LHCN-M2 (cell line): ENCODE measurements at regions not wholly inside any gene's neighbourhood (a gene's known extent, or its start where the extent isn't known, plus 50 kb on each side); places are given as distances from the start of the nearest gene placed in this dataset.
A peak's percentile ranks its signal among the peaks of the same experiment; 100 is the strongest.

Source experiments
- DNase-seq: peaks from one replicate; pipeline ENCODE4 v3.0.0-alpha.2; 2012; ENCODE audit warnings: low read depth

GRCh38 chr1:55426619-55427018 lies 211.5 kb upstream of the USP24 start:
- DNase-seq, result no peak

- no peak for DNase-seq
Observed at GRCh38 chr1:55426156-55426555, 211.0 kb upstream of the USP24 start.

- no peak for DNase-seq
Observed at GRCh38 chr1:55425310-55425930, 210.3 kb upstream of the USP24 start.

GRCh38 chr1:55423376-55423775 lies 208.2 kb upstream of the USP24 start:
- no peak for DNase-seq

- no peak for DNase-seq
Observed at GRCh38 chr1:55420929-55421716, 206.0 kb upstream of the USP24 start.

GRCh38 chr1:55420026-55420425 lies 204.9 kb upstream of the USP24 start:
- no peak for DNase-seq

GRCh38 chr1:55418208-55419000 lies 203.2 kb upstream of the USP24 start:
- no peak for DNase-seq

GRCh38 chr1:55416164-55416842 lies 201.1 kb upstream of the USP24 start:
- DNase-seq, result no peak

- no peak for DNase-seq
Observed at GRCh38 chr1:55413286-55413685, 198.1 kb upstream of the USP24 start.

GRCh38 chr1:55412060-55412459 lies 196.9 kb upstream of the USP24 start:
- no peak for DNase-seq

GRCh38 chr1:55402671-55403464 lies 187.7 kb upstream of the USP24 start:
- DNase-seq, result peak; percentile 42

GRCh38 chr1:55402142-55402541 lies 187.0 kb upstream of the USP24 start:
- peak; percentile 51 for DNase-seq

- DNase-seq, result no peak
Observed at GRCh38 chr1:55400508-55400907, 185.3 kb upstream of the USP24 start.

- DNase-seq, result no peak
Observed at GRCh38 chr1:55399346-55399745, 184.2 kb upstream of the USP24 start.

GRCh38 chr1:55396381-55396891 lies 181.3 kb upstream of the USP24 start:
- DNase-seq, result no peak

GRCh38 chr1:55388960-55389359 lies 173.8 kb upstream of the USP24 start:
- DNase-seq, result no peak

GRCh38 chr1:55387145-55387544 lies 172.0 kb upstream of the USP24 start:
- DNase-seq, result no peak

GRCh38 chr1:55386456-55386855 lies 171.3 kb upstream of the USP24 start:
- no peak for DNase-seq

GRCh38 chr1:55385402-55386018 lies 170.3 kb upstream of the USP24 start:
- DNase-seq, result no peak

- no peak for DNase-seq
Observed at GRCh38 chr1:55384637-55385036, 169.5 kb upstream of the USP24 start.
